ENCODE measurements at regions not wholly inside any gene's neighbourhood (a gene's known extent, or its start where the extent isn't known, plus 50 kb on each side); places are given as distances from the start of the nearest gene placed in this dataset.

- TF ChIP-seq CTCF (IDR thresholded peaks at IDR 0.05; ENCODE audit: low read length) (no peak), EZH2phosphoT487 (IDR thresholded peaks at IDR 0.05; ENCODE audit: low read length) (no peak), EZH2 (optimal IDR thresholded peaks at IDR 0.05; ENCODE audit: low read depth, low read length) (no peak)
Observed at GRCh38 chr3:159169828-159170227, 368.0 kb downstream of the MFSD1 start.

Measured in MM.1S (cell line).